Kidney (tissue), 13 donors: ENCODE measurements at regions not wholly inside any gene's neighbourhood (a gene's known extent, or its start where the extent isn't known, plus 50 kb on each side); places are given as distances from the start of the nearest gene placed in this dataset.

Experiments
- DNase-seq, 5 donors: peaks; one replicate each; pipeline ENCODE4 v3.0.0-alpha.2; 2013 to 2020
- FAIRE-seq: peaks from 2 replicates; lab custom pipeline; 2012; peaks lifted over from hg19 to GRCh38; lab: Jason Lieb, UNC
- H3K27ac ChIP-seq, 2 donors: one replicate each; pipeline ENCODE4 v1.7.0; 2013; ENCODE audit warnings: low read depth in 2 of 2, low read length in 2 of 2, inconsistent platforms in 1 of 2
- H3K27me3 ChIP-seq: one replicate; pipeline ENCODE4 v1.7.1; 2013; ENCODE audit warnings: low read length, inconsistent platforms; ENCODE audit not compliant: control insufficient read depth, insufficient read depth
- H3K36me3 ChIP-seq, 3 donors: one replicate each; pipeline versions ENCODE4 v1.7.0 to v1.7.1; 2013; ENCODE audit warnings: low read length in 3 of 3, control low read depth in 1 of 3, inconsistent platforms in 1 of 3; ENCODE audit not compliant: insufficient read depth in 3 of 3, control insufficient read depth in 2 of 3
- H3K4me1 ChIP-seq, 3 donors: one replicate each; pipeline versions ENCODE4 v1.7.0 to v1.7.1; 2013; ENCODE audit warnings: low read length in 3 of 3, inconsistent platforms in 1 of 3, low read depth in 1 of 3; ENCODE audit not compliant: control insufficient read depth in 2 of 3, insufficient read depth in 2 of 3
- H3K4me3 ChIP-seq, 3 donors: one replicate each; pipeline versions ENCODE4 v1.7.0 to v1.8.1; 2013; ENCODE audit warnings: low read length in 3 of 3, control low read depth in 1 of 3, inconsistent platforms in 1 of 3
- H3K9ac ChIP-seq, 3 donors: one replicate each; pipeline versions ENCODE4 v1.7.0 to v1.7.1; 2013; ENCODE audit warnings: low read length in 3 of 3, control low read depth in 1 of 3, inconsistent platforms in 1 of 3
- H3K9me3 ChIP-seq, 3 donors: one replicate each; pipeline versions ENCODE4 v1.7.0 to v1.7.1; 2013; ENCODE audit warnings: low read length in 3 of 3, control low read depth in 1 of 3, inconsistent platforms in 1 of 3; ENCODE audit not compliant: control insufficient read depth in 2 of 3, insufficient read depth in 1 of 3
- CTCF ChIP-seq: IDR thresholded peaks from 3 replicates; pipeline ENCODE4 v1.5.1; 2012; ENCODE audit warnings: mild to moderate bottlenecking, moderate library complexity, borderline replicate concordance; ENCODE audit not compliant: insufficient read depth; ENCODE audit errors: extremely low read depth
- intact Hi-C: fragments of 100-400 bp; cut with DNase I; formaldehyde crosslinking; loops from one replicate; pipeline ENCODE4 v1.11.1; 2022
- donor health status: control.
- donor health status: control.
- donor health status: control.
- donor health status: control.
- donor health status: control.
- donor health status: DM: yes; HTN: yes; CAD: no.
- donor health status: Normal renal cell carcinoma (clear cell type).

- Histone ChIP-seq H3K27me3 (no peaks in the 10 kb centered on the region), H3K36me3 (no peaks in the 10 kb centered on the region), H3K9me3 (no peaks in the 10 kb centered on the region), H3K27ac (no peak overlapping the region), H3K4me1 (no peaks in the 10 kb centered on the region), H3K4me3 (no peak overlapping the region), H3K9ac (no peak overlapping the region)
- intact Hi-C loops, result no loop called here
- no peak for FAIRE-seq
- DNase-seq, result peak in 2 of 5 donors; percentile 12 to 31
- TF ChIP-seq CTCF, result no peak
These were observed 262.5 kb downstream of the BTBD3 start for GRCh38 chr20:12180107-12180661.

- DNase-seq, result no peak
- Histone ChIP-seq H3K4me3 (no peak overlapping the region), H3K27me3 (no peaks in the 10 kb centered on the region), H3K4me1 (no peaks in the 10 kb centered on the region), H3K9ac (no peak overlapping the region), H3K9me3 (no peaks in the 10 kb centered on the region), H3K27ac (no peak overlapping the region), H3K36me3 (no peaks in the 10 kb centered on the region)
- no peak for TF ChIP-seq CTCF
- FAIRE-seq, result no peak
- intact Hi-C loops, result no loop called here
These were observed 280.6 kb downstream of the BTBD3 start for GRCh38 chr20:12198281-12198680.

- no peaks in the 10 kb centered on the region for H3K4me1 ChIP-seq
- no peaks in the 10 kb centered on the region for H3K9me3 ChIP-seq
- no peaks in the 10 kb centered on the region for H3K36me3 ChIP-seq
- intact Hi-C loops, result no loop called here
- no peak overlapping the region for H3K4me3 ChIP-seq
- no peak for TF ChIP-seq CTCF
- FAIRE-seq (no peak), DNase-seq (no peak)
- no peak overlapping the region for H3K27ac ChIP-seq
- no peaks in the 10 kb centered on the region for H3K27me3 ChIP-seq
- no peak overlapping the region for H3K9ac ChIP-seq
These were observed 282.0 kb downstream of the BTBD3 start for GRCh38 chr20:12199703-12200102.
